Lower leg skin (tissue), 3 donors: ENCODE measurements at regions not wholly inside any gene's neighbourhood (a gene's known extent, or its start where the extent isn't known, plus 50 kb on each side); places are given as distances from the start of the nearest gene placed in this dataset.

Source experiments
- POLR2A ChIP-seq, 2 donors: fragments of 450-650 bp; IDR thresholded peaks; one replicate each; pipeline ENCODE4 v1.6.1; 2016 to 2017; ENCODE audit warnings: antibody characterized with exemption in 2 of 2, mild to moderate bottlenecking in 1 of 2, moderate library complexity in 1 of 2
- TF ChIP-seq, protein P1 (sequence below), 3 donors: fragments of 450-650 bp; IDR thresholded peaks; one replicate each; pipeline ENCODE4 v1.5.1; 2016; ENCODE audit warnings: antibody characterized with exemption in 3 of 3, mild to moderate bottlenecking in 3 of 3, moderate library complexity in 2 of 3

DNA sequence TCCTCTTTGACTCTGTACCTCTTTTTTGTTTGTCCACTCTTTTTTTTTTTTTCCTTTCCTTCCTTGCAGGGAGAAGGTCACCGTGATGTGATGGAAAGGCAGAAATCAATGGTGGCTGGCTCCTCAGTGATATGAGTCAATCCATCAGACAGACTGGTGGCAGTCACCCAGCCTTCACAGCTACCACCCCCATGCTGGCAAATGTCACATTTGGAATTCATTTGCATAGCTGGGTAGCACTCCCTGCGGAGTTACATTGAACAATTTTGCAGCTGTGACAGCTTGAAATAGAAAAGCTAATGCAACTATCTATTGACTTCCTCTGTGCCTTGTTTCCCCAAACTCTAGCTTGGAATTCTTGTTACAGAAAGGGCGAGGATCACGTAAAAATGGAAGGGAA is 668.4 kb downstream of the C6orf118 start:
- no peak for TF ChIP-seq POLR2A (IDR thresholded peaks at IDR 0.05)
- TF ChIP-seq, protein P1, sequence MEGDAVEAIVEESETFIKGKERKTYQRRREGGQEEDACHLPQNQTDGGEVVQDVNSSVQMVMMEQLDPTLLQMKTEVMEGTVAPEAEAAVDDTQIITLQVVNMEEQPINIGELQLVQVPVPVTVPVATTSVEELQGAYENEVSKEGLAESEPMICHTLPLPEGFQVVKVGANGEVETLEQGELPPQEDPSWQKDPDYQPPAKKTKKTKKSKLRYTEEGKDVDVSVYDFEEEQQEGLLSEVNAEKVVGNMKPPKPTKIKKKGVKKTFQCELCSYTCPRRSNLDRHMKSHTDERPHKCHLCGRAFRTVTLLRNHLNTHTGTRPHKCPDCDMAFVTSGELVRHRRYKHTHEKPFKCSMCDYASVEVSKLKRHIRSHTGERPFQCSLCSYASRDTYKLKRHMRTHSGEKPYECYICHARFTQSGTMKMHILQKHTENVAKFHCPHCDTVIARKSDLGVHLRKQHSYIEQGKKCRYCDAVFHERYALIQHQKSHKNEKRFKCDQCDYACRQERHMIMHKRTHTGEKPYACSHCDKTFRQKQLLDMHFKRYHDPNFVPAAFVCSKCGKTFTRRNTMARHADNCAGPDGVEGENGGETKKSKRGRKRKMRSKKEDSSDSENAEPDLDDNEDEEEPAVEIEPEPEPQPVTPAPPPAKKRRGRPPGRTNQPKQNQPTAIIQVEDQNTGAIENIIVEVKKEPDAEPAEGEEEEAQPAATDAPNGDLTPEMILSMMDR (IDR thresholded peaks at IDR 0.05) = no peak
